H1 (cell line): ENCODE measurements at regions not wholly inside any gene's neighbourhood (a gene's known extent, or its start where the extent isn't known, plus 50 kb on each side); places are given as distances from the start of the nearest gene placed in this dataset.

ENCODE experiments used
- CTCF ChIA-PET: fragments of 300-600 bp; sonication (Branson Sonifier 250); formaldehyde crosslinking; loops from one replicate; lab custom pipeline; 2021; ENCODE audit not compliant: partially characterized antibody; lab: Charles Lee
- POLR2A ChIA-PET: fragments of 300-600 bp; sonication (Branson Sonifier 250); formaldehyde crosslinking; loops from one replicate; lab custom pipeline; 2021; ENCODE audit warnings: inconsistent platforms; ENCODE audit not compliant: partially characterized antibody; lab: Charles Lee
- DNase-seq, 2 experiments: peaks; one replicate each; pipeline versions ENCODE4 v3.0.0 to v3.0.0-alpha.2; 2010 to 2022; ENCODE audit warnings: low spot score in 2 of 2, low read depth in 1 of 2, mixed read lengths in 1 of 2
- FAIRE-seq: peaks from 2 replicates; lab custom pipeline; 2011; peaks lifted over from hg19 to GRCh38; lab: Jason Lieb, UNC
- H2AFZ ChIP-seq: 2 replicates; pipeline ENCODE4 v1.8.1; 2012; ENCODE audit warnings: low read length, inconsistent platforms
- H2AK5ac ChIP-seq: 2 replicates; pipeline ENCODE4 v1.6.1; 2013; ENCODE audit warnings: low read depth, low read length
- H2BK120ac ChIP-seq: replicated peaks from 2 replicates; pipeline ENCODE3; 2013; ENCODE audit warnings: low read depth, low read length, inconsistent platforms
- H2BK12ac ChIP-seq: 2 replicates; pipeline ENCODE4 v1.6.1; 2013; ENCODE audit warnings: low read depth, low read length
- H2BK15ac ChIP-seq: 2 replicates; pipeline ENCODE4 v1.6.1; 2013; ENCODE audit warnings: low read length
- H2BK20ac ChIP-seq: 2 replicates; pipeline ENCODE4 v1.6.1; 2013; ENCODE audit warnings: low read length
- H2BK5ac ChIP-seq: 2 replicates; pipeline ENCODE4 v1.6.1; 2013; ENCODE audit warnings: low read depth, low read length
- H3K14ac ChIP-seq: 2 replicates; pipeline ENCODE4 v1.6.1; 2013; ENCODE audit warnings: inconsistent platforms; ENCODE audit not compliant: insufficient read length
- H3K18ac ChIP-seq: 2 replicates; pipeline ENCODE4 v1.6.1; 2013; ENCODE audit warnings: low read length; ENCODE audit errors: extremely low read depth
- H3K23ac ChIP-seq: 2 replicates; pipeline ENCODE4 v1.6.1; 2013; ENCODE audit warnings: inconsistent platforms; ENCODE audit not compliant: insufficient read length
- H3K23me2 ChIP-seq: 2 replicates; pipeline ENCODE4 v1.6.1; 2013; ENCODE audit warnings: low read depth, low read length
- H3K27ac ChIP-seq: 2 replicates; pipeline ENCODE4 v1.6.1; 2011; ENCODE audit warnings: low read depth, low read length, inconsistent platforms
- H3K27me3 ChIP-seq, 4 experiments: replicated peaks in 1 of 4; 1 replicate in 1 of 4; 2 replicates in 3 of 4; pipeline versions ENCODE4 v1.6.1 to v1.8.1; 2011 to 2013; ENCODE audit warnings: low read length in 3 of 4, mild to moderate bottlenecking in 3 of 4, inconsistent platforms in 2 of 4, mixed read lengths in 2 of 4, moderate library complexity in 1 of 4; ENCODE audit not compliant: control insufficient read depth in 3 of 4, insufficient read depth in 3 of 4; ENCODE audit errors: extremely low read depth in 1 of 4
- H3K36me3 ChIP-seq, 4 experiments: 2 replicates each; pipeline versions ENCODE4 v1.6.1 to v1.8.1; 2011 to 2013; ENCODE audit warnings: mild to moderate bottlenecking in 4 of 4, low read length in 3 of 4, moderate library complexity in 2 of 4, control low read depth in 1 of 4, inconsistent platforms in 1 of 4; ENCODE audit not compliant: insufficient read depth in 4 of 4, control insufficient read depth in 2 of 4
- H3K4ac ChIP-seq: replicated peaks from 2 replicates; pipeline ENCODE3; 2013; ENCODE audit warnings: low read length, low read depth, mixed read lengths, inconsistent platforms; ENCODE audit not compliant: insufficient read length
- H3K4me1 ChIP-seq, 4 experiments: replicated peaks in 1 of 4; 1 replicate in 1 of 4; 2 replicates in 3 of 4; pipeline versions ENCODE4 v1.6.1 to v1.8.1; 2011 to 2013; ENCODE audit warnings: low read length in 3 of 4, inconsistent platforms in 2 of 4, mixed read lengths in 1 of 4; ENCODE audit not compliant: insufficient read depth in 4 of 4, control insufficient read depth in 3 of 4
- H3K4me2 ChIP-seq, 2 experiments: 2 replicates each; pipeline versions ENCODE4 v1.6.1 to v1.8.1; 2011 to 2013; ENCODE audit warnings: low read depth in 2 of 2, low read length in 2 of 2, control low read depth in 1 of 2, inconsistent platforms in 1 of 2, mild to moderate bottlenecking in 1 of 2; ENCODE audit not compliant: insufficient read depth in 1 of 2
- H3K4me3 ChIP-seq, 4 experiments: fragments of 200-600, 300-600 bp in 1 of 4; sonication (generic), shearing (Covaris generic), sonication (Bioruptor Twin) in 1 of 4; 2 replicates each; pipeline versions ENCODE4 v1.5.1 to v1.8.1; 2011 to 2016; ENCODE audit warnings: low read length in 4 of 4, low read depth in 3 of 4, control low read depth in 2 of 4, inconsistent platforms in 2 of 4, mild to moderate bottlenecking in 2 of 4, mixed read lengths in 1 of 4, moderate library complexity in 1 of 4; ENCODE audit not compliant: insufficient read depth in 2 of 4; ENCODE audit errors: extremely low read depth in 1 of 4
- H3K56ac ChIP-seq: replicated peaks from 2 replicates; pipeline ENCODE3; 2013; ENCODE audit warnings: low read depth, mild to moderate bottlenecking, mixed read lengths, low read length, inconsistent platforms; ENCODE audit not compliant: insufficient read length
- H3K79me1 ChIP-seq: 2 replicates; pipeline ENCODE4 v1.6.1; 2013; ENCODE audit warnings: low read depth, low read length, control low read depth
- H3K79me2 ChIP-seq, 2 experiments: 2 replicates each; pipeline versions ENCODE4 v1.6.1 to v1.8.1; 2012 to 2013; ENCODE audit warnings: low read length in 2 of 2, mild to moderate bottlenecking in 2 of 2, inconsistent platforms in 1 of 2; ENCODE audit not compliant: insufficient read depth in 2 of 2, control insufficient read depth in 1 of 2
- H3K9ac ChIP-seq, 4 experiments: replicated peaks in 1 of 4; 1 replicate in 1 of 4; 2 replicates in 3 of 4; pipeline versions ENCODE4 v1.6.1 to v1.8.1; 2011 to 2013; ENCODE audit warnings: low read depth in 3 of 4, low read length in 3 of 4, control low read depth in 2 of 4, mild to moderate bottlenecking in 2 of 4, moderate library complexity in 2 of 4, inconsistent platforms in 1 of 4; ENCODE audit errors: extremely low read depth in 1 of 4
- H3K9me3 ChIP-seq, 2 experiments: 2 replicates each; pipeline versions ENCODE4 v1.6.1 to v1.8.1; 2012 to 2013; ENCODE audit warnings: mild to moderate bottlenecking in 2 of 2, moderate library complexity in 2 of 2, control low read depth in 1 of 2, inconsistent platforms in 1 of 2, low read depth in 1 of 2, low read length in 1 of 2, mixed read lengths in 1 of 2; ENCODE audit not compliant: insufficient read depth in 2 of 2
- H4K20me1 ChIP-seq, 2 experiments: replicated peaks in 1 of 2; 2 replicates each; pipeline versions ENCODE3 to v1.8.1; 2011 to 2013; ENCODE audit warnings: inconsistent platforms in 2 of 2, low read length in 2 of 2, mild to moderate bottlenecking in 1 of 2; ENCODE audit not compliant: insufficient read depth in 2 of 2, control insufficient read depth in 1 of 2
- H4K5ac ChIP-seq: 2 replicates; pipeline ENCODE4 v1.6.1; 2013; ENCODE audit warnings: low read length, low read depth, mixed read lengths, inconsistent platforms; ENCODE audit not compliant: insufficient read length
- H4K8ac ChIP-seq: 2 replicates; pipeline ENCODE4 v1.8.0; 2013; ENCODE audit warnings: mild to moderate bottlenecking, moderate library complexity, low read length, inconsistent platforms; ENCODE audit not compliant: insufficient read depth; ENCODE audit errors: extremely low read depth
- H4K91ac ChIP-seq: replicated peaks from 2 replicates; pipeline ENCODE3; 2013; ENCODE audit warnings: low read length, mixed read lengths, inconsistent platforms; ENCODE audit not compliant: insufficient read length
- ASH2L ChIP-seq: fragments of 200-600, 300-600 bp; sonication (generic); IDR thresholded peaks from one replicate; pipeline ENCODE4 v1.7.1; 2017; ENCODE audit warnings: low read length
- CEBPB ChIP-seq: IDR thresholded peaks from 2 replicates; pipeline ENCODE4 v1.6.1; 2012; ENCODE audit warnings: low read depth, low read length
- E2F6 ChIP-seq: IDR thresholded peaks from 2 replicates; pipeline ENCODE4 v1.6.1; 2012; ENCODE audit warnings: inconsistent platforms
- JUND ChIP-seq: IDR thresholded peaks from 2 replicates; pipeline ENCODE4 v1.6.1; 2011; ENCODE audit warnings: mild to moderate bottlenecking, improper control_type of control experiment, low read length
- RAD21 ChIP-seq, 2 experiments: IDR thresholded peaks in 1 of 2; conservative IDR thresholded peaks in 1 of 2; 2 replicates each; pipeline ENCODE4 v1.6.1; 2011; ENCODE audit warnings: low read depth in 2 of 2, low read length in 2 of 2, improper control_type of control experiment in 1 of 2, inconsistent platforms in 1 of 2, mild to moderate bottlenecking in 1 of 2, moderate library complexity in 1 of 2
- RXRA ChIP-seq: IDR thresholded peaks from 2 replicates; pipeline ENCODE4 v1.6.1; 2011; ENCODE audit warnings: low read depth, mild to moderate bottlenecking, low read length, moderate library complexity; ENCODE audit not compliant: insufficient read depth
- SIX5 ChIP-seq: IDR thresholded peaks from 2 replicates; pipeline ENCODE4 v1.6.1; 2011; ENCODE audit warnings: mild to moderate bottlenecking, low read depth, low read length
- YY1 ChIP-seq: IDR thresholded peaks from 2 replicates; pipeline ENCODE4 v1.6.1; 2011; ENCODE audit warnings: low read depth, mild to moderate bottlenecking, low read length
- WGBS, 2 experiments: shearing (Covaris generic) in 1 of 2; methylation state at CpG; one replicate each; pipeline versions ENCODE4 v1.1.6 to v1.1.7; 2013 to 2015; ENCODE audit warnings: low lambda C conversion rate in 2 of 2, mixed read lengths in 2 of 2, inconsistent platforms in 1 of 2, low coverage in 1 of 2, missing lambda C conversion rate in 1 of 2; ENCODE audit not compliant: insufficient replicate concordance in 2 of 2, insufficient coverage in 1 of 2, insufficient read length in 1 of 2; ENCODE audit errors: extremely low coverage in 1 of 2, missing lambda C conversion rate in 1 of 2; 5-methylcytosine and 5-hydroxymethylcytosine counted together

- 0 out of 2 replicates have a peak, but pooled peaks have one; percentile 33 for TF ChIP-seq CEBPB
- TF ChIP-seq YY1: no peak
- TF ChIP-seq RXRA: no peak
- TF ChIP-seq E2F6: no peak
- TF ChIP-seq SIX5: no peak
- no peak for TF ChIP-seq JUND
- no peak for TF ChIP-seq ASH2L
- TF ChIP-seq RAD21 (IDR thresholded peaks at IDR 0.05 in 1 of 2, conservative IDR thresholded peaks at IDR 0.05 in 1 of 2; ENCODE audit: low read depth in 2 of 2, low read length in 2 of 2): no peak
- H4K91ac ChIP-seq: no peak overlapping the region
- no peak overlapping the region for H3K18ac ChIP-seq
- H3K27ac ChIP-seq: no peak overlapping the region
- no peak overlapping the region for H2BK15ac ChIP-seq
- H3K9ac ChIP-seq: no peak overlapping the region
- ChIA-PET POLR2A (no interaction called here), CTCF (interaction anchor here (0.6 to 2.6 kb wide), 3 partner anchors 9 to 873 kb away, joined by 3 to 8 read pairs (median 3); no protein-coding TSS in a partner anchor)
- no peaks in the 10 kb centered on the region for H3K23me2 ChIP-seq
- H3K4me3 ChIP-seq: no peak overlapping the region
- H2BK120ac ChIP-seq: no peak overlapping the region
- H2BK12ac ChIP-seq: no peak overlapping the region
- H3K27me3 ChIP-seq: no peaks in the 10 kb centered on the region
- H3K56ac ChIP-seq: no peak overlapping the region
- H3K36me3 ChIP-seq: no peaks in the 10 kb centered on the region
- H2BK5ac ChIP-seq: no peak overlapping the region
- no peak overlapping the region for H2AK5ac ChIP-seq
- 96% methylated on average over 2 of the region's 2 CpGs; no CpG with 5 or more reads in 1 of the 2 experiments for WGBS, 2 experiments
- no peak overlapping the region for H2BK20ac ChIP-seq
- no peaks in the 10 kb centered on the region for H4K20me1 ChIP-seq
- H3K4me1 ChIP-seq: peaks cover 0 to 4% (median 0%) of the 10 kb centered on the region in 4 experiments; a peak in 1 of 7 replicates
- no peak overlapping the region for H4K5ac ChIP-seq
- DNase-seq: no peak
- no peak overlapping the region for H3K23ac ChIP-seq
- no peak overlapping the region for H3K4me2 ChIP-seq
- no peak overlapping the region for H3K4ac ChIP-seq
- H3K14ac ChIP-seq: no peak overlapping the region
- no peak for FAIRE-seq
- H4K8ac ChIP-seq: no peak overlapping the region
- no peaks in the 10 kb centered on the region for H3K79me1 ChIP-seq
- no peaks in the 10 kb centered on the region for H3K79me2 ChIP-seq
- H2AFZ ChIP-seq: no peak overlapping the region
- no peaks in the 10 kb centered on the region for H3K9me3 ChIP-seq
Measured at GRCh38 chr6:9422138-9422537, 986.8 kb upstream of the SLC35B3 start.
